GM12878 (cell line): ENCODE measurements at regions not wholly inside any gene's neighbourhood (a gene's known extent, or its start where the extent isn't known, plus 50 kb on each side); places are given as distances from the start of the nearest gene placed in this dataset.

Source experiments
- ATAC-seq: fragments of 200-7000 bp; cut with Tn5 transposase; 3 replicates; pipeline ENCODE4 v1.9.1; 2020; ENCODE audit warnings: mild to moderate bottlenecking, moderate library complexity
- BruUV-seq: library from RNA; stranded (reverse); fragments of 400-500 nt; replicated peaks from 2 replicates; lab custom pipeline; 2021; lab: Mats Ljungman, UMichigan
- CTCF ChIA-PET: fragments of 300-600 bp; sonication (Branson Sonifier 250); formaldehyde crosslinking; extraction: SDS; loops from one replicate; lab custom pipeline; 2021; ENCODE audit warnings: inconsistent platforms; lab: Yijun Ruan, JAX
- POLR2A ChIA-PET: fragments of 350-600 bp; formaldehyde crosslinking; extraction: SDS; loops from one replicate; lab custom pipeline; 2021; ENCODE audit warnings: inconsistent platforms; lab: Charles Lee
- RAD21 ChIA-PET: fragments of 300-600 bp; sonication (Branson Sonifier 250); formaldehyde crosslinking; loops from one replicate; lab custom pipeline; 2023; ENCODE audit warnings: antibody characterized with exemption; ENCODE audit not compliant: unreplicated experiment; lab: Charles Lee
- SMC1A ChIA-PET: fragments of 300-600 bp; sonication (Branson Sonifier 250); formaldehyde crosslinking; loops from one replicate; lab custom pipeline; 2023; ENCODE audit not compliant: unreplicated experiment, uncharacterized antibody; lab: Charles Lee
- DNase-seq: peaks from one replicate; pipeline ENCODE4 v3.0.0-alpha.2; 2011; ENCODE audit warnings: low read depth, low spot score
- FAIRE-seq: peaks from 3 replicates; lab custom pipeline; 2011; peaks lifted over from hg19 to GRCh38; lab: Jason Lieb, UNC
- H2AFZ ChIP-seq: 2 replicates; pipeline ENCODE4 v1.6.0; 2011; ENCODE audit warnings: low read depth, low read length, control low read depth; ENCODE audit not compliant: control insufficient read depth
- H3K27ac ChIP-seq: 2 replicates; pipeline ENCODE4 v1.5.1; 2011; ENCODE audit warnings: control low read depth; ENCODE audit not compliant: control insufficient read depth, insufficient read depth
- H3K27me3 ChIP-seq, 2 experiments: replicated peaks in 1 of 2; 2 replicates each; pipeline versions ENCODE4 v1.6.0 to v1.6.1; 2011; ENCODE audit warnings: low read length in 1 of 2; ENCODE audit not compliant: control insufficient read depth in 2 of 2, insufficient read depth in 2 of 2
- H3K36me3 ChIP-seq, 2 experiments: 2 replicates each; pipeline ENCODE4 v1.5.1; 2011; ENCODE audit warnings: low read length in 1 of 2; ENCODE audit not compliant: control insufficient read depth in 2 of 2, insufficient read depth in 2 of 2
- H3K4me1 ChIP-seq: 2 replicates; pipeline ENCODE4 v1.6.1; 2011; ENCODE audit warnings: mild to moderate bottlenecking, low read length, moderate library complexity, mixed read lengths; ENCODE audit not compliant: control insufficient read depth, insufficient read depth
- H3K4me2 ChIP-seq: 2 replicates; pipeline ENCODE4 v1.6.0; 2011; ENCODE audit warnings: control low read depth; ENCODE audit not compliant: control insufficient read depth, insufficient read depth
- H3K4me3 ChIP-seq: fragments of 200-600 bp; sonication (generic); 2 replicates; pipeline ENCODE4 v1.5.1; 2016
- H3K79me2 ChIP-seq: 2 replicates; pipeline ENCODE4 v1.6.0; 2011; ENCODE audit warnings: low read length; ENCODE audit not compliant: control insufficient read depth, insufficient read depth
- H3K9ac ChIP-seq: 2 replicates; pipeline ENCODE4 v1.8.0; 2011; ENCODE audit warnings: low read length, control low read depth, mixed read lengths; ENCODE audit not compliant: control insufficient read depth, insufficient read depth
- H3K9me3 ChIP-seq: replicated peaks from 3 replicates; pipeline ENCODE4 v1.5.1; 2011; ENCODE audit warnings: mild to moderate bottlenecking, low read length; ENCODE audit not compliant: control insufficient read depth, insufficient read depth
- H4K20me1 ChIP-seq: 2 replicates; pipeline ENCODE4 v1.6.0; 2011; ENCODE audit not compliant: control insufficient read depth, insufficient read depth
- ATF7 ChIP-seq: fragments of 450-650 bp; IDR thresholded peaks from 2 replicates; pipeline ENCODE4 v1.6.1; 2016; ENCODE audit warnings: low read depth, mild to moderate bottlenecking
- E2F4 ChIP-seq: IDR thresholded peaks from 2 replicates; pipeline ENCODE4 v1.6.1; 2012; ENCODE audit warnings: low read depth, low read length, improper control_type of control experiment
- EED ChIP-seq: sonication (generic); IDR thresholded peaks from 2 replicates; pipeline ENCODE4 v1.6.1; 2016; ENCODE audit warnings: antibody characterized with exemption, low read depth
- HDAC6 ChIP-seq: fragments of 200-600 bp; sonication (generic); IDR thresholded peaks from one replicate; pipeline ENCODE4 v1.8.0; 2017; ENCODE audit warnings: antibody characterized with exemption; ENCODE audit not compliant: unreplicated experiment
- IKZF1 ChIP-seq: fragments of 450-650 bp; conservative IDR thresholded peaks from 2 replicates; pipeline ENCODE4 v1.6.1; 2017; ENCODE audit warnings: antibody characterized with exemption, mild to moderate bottlenecking
- NFIC ChIP-seq: IDR thresholded peaks from 2 replicates; pipeline ENCODE4 v1.6.1; 2012; ENCODE audit warnings: low read depth, mild to moderate bottlenecking, inconsistent platforms, low read length, moderate library complexity
- PAX8 ChIP-seq: fragments of 450-650 bp; IDR thresholded peaks from 2 replicates; pipeline ENCODE4 v1.6.1; 2017; ENCODE audit warnings: mild to moderate bottlenecking, moderate library complexity
- RAD21 ChIP-seq: IDR thresholded peaks from 2 replicates; pipeline ENCODE4 v1.6.1; 2011; ENCODE audit warnings: mild to moderate bottlenecking, low read depth, low read length, moderate library complexity; ENCODE audit not compliant: insufficient read depth
- RB1 ChIP-seq: fragments of 450-650 bp; formaldehyde crosslinking; IDR thresholded peaks from 2 replicates; pipeline ENCODE4 v1.6.1; 2017; ENCODE audit warnings: mild to moderate bottlenecking, borderline replicate concordance
- ZSCAN29 ChIP-seq: fragments of 450-650 bp; IDR thresholded peaks from 2 replicates; pipeline ENCODE4 v1.6.1; 2017; ENCODE audit warnings: mild to moderate bottlenecking, moderate library complexity
- WGBS: methylation state at CpG from one replicate; pipeline ENCODE4 v1.1.6; 2016; ENCODE audit warnings: low lambda C conversion rate; ENCODE audit not compliant: insufficient replicate concordance, insufficient coverage; ENCODE audit errors: missing lambda C conversion rate; 5-methylcytosine and 5-hydroxymethylcytosine counted together
- in situ Hi-C: fragments of 300-500 bp; cut with MboI; formaldehyde crosslinking; loops from 9 replicates; pipeline ENCODE4 v1.14.3; 2018; ENCODE audit warnings: mixed read lengths
- intact Hi-C: fragments of 100-400 bp; cut with micrococcal nuclease; formaldehyde crosslinking; loops from one replicate; pipeline ENCODE4 v1.14.2; 2022; ENCODE audit not compliant: unreplicated experiment
- TF ChIP-seq, protein P1 (sequence below): fragments of 450-650 bp; IDR thresholded peaks from 2 replicates; pipeline ENCODE4 v1.6.1; 2016; ENCODE audit warnings: mild to moderate bottlenecking
- TF ChIP-seq, protein P2 (sequence below): fragments of 450-650 bp; IDR thresholded peaks from 2 replicates; pipeline ENCODE4 v1.6.1; 2017; ENCODE audit warnings: low read depth, mild to moderate bottlenecking, moderate library complexity

GRCh38 chr19:31629579-31630363, 280.5 kb upstream of the TSHZ3 start:
- Histone ChIP-seq H3K27ac (no peak overlapping the region), H3K4me2 (no peak overlapping the region), H3K9ac (no peak overlapping the region), H3K79me2 (no peaks in the 10 kb centered on the region), H3K27me3 (no peaks in the 10 kb centered on the region), H3K4me3 (no peak overlapping the region), H3K36me3 (no peaks in the 10 kb centered on the region), H3K9me3 (no peaks in the 10 kb centered on the region; the same call in 2 of the 3 replicates), H2AFZ (no peak overlapping the region), H4K20me1 (no peaks in the 10 kb centered on the region), H3K4me1 (no peaks in the 10 kb centered on the region)
- DNase-seq (no peak), ATAC-seq (no peak), FAIRE-seq (no peak)
- ChIA-PET POLR2A (no interaction called here), CTCF (no interaction called here), RAD21 (no interaction called here), SMC1A (no interaction called here)
- no peak for TF ChIP-seq IKZF1
- TF ChIP-seq EED, result no peak
- no peak for TF ChIP-seq HDAC6
- no peak for TF ChIP-seq RB1
- no peak for TF ChIP-seq RAD21
- no peak for TF ChIP-seq NFIC
- TF ChIP-seq E2F4, result no peak
- TF ChIP-seq, protein P1, sequence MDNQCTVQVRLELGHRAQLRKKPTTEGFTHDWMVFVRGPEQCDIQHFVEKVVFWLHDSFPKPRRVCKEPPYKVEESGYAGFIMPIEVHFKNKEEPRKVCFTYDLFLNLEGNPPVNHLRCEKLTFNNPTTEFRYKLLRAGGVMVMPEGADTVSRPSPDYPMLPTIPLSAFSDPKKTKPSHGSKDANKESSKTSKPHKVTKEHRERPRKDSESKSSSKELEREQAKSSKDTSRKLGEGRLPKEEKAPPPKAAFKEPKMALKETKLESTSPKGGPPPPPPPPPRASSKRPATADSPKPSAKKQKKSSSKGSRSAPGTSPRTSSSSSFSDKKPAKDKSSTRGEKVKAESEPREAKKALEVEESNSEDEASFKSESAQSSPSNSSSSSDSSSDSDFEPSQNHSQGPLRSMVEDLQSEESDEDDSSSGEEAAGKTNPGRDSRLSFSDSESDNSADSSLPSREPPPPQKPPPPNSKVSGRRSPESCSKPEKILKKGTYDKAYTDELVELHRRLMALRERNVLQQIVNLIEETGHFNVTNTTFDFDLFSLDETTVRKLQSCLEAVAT, result no peak
- TF ChIP-seq ATF7, result no peak
- TF ChIP-seq ZSCAN29, result no peak
- no peak for TF ChIP-seq PAX8
- TF ChIP-seq, protein P2, sequence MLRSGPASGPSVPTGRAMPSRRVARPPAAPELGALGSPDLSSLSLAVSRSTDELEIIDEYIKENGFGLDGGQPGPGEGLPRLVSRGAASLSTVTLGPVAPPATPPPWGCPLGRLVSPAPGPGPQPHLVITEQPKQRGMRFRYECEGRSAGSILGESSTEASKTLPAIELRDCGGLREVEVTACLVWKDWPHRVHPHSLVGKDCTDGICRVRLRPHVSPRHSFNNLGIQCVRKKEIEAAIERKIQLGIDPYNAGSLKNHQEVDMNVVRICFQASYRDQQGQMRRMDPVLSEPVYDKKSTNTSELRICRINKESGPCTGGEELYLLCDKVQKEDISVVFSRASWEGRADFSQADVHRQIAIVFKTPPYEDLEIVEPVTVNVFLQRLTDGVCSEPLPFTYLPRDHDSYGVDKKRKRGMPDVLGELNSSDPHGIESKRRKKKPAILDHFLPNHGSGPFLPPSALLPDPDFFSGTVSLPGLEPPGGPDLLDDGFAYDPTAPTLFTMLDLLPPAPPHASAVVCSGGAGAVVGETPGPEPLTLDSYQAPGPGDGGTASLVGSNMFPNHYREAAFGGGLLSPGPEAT, result no peak
- no TSS peak for BruUV-seq
- intact Hi-C loops, result no loop called here
- 43% methylated on average over 18 of the region's 18 CpGs for WGBS
- in situ Hi-C loops, result no loop called here
